ENCODE measurements at regions not wholly inside any gene's neighbourhood (a gene's known extent, or its start where the extent isn't known, plus 50 kb on each side); places are given as distances from the start of the nearest gene placed in this dataset.
"Not testable (repeated sequence)": the region's sequence is repeated elsewhere in the genome, so short reads cannot be mapped to it uniquely, and the experiment has no call there.

GRCh38 chr12:25357595-25357994 is 106.9 kb upstream of the KRAS start:
- FAIRE-seq (no peak), DNase-seq (ENCODE audit: insufficient read length, low spot score) (no peak)
- TF ChIP-seq CTCF (IDR thresholded peaks at IDR 0.05; ENCODE audit: insufficient read depth, missing control alignments): no peak

DNA sequence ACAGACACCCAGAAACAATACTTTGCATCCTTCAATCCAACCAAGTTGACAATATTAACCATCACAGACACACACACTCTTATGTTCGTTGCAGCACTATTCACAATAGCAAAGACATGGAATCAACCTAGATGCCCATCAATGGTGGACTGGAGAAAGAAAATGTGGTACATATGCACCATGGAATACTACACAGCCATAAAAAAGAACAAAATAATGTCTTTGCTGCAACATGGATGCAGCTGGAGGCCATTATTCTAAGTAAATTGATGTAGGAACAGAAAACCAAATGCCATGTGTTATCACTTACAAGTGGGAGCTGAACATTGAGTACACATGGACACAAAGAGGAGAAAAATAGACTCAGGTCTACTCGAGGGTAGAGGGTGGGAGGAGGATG is 102.2 kb upstream of the KRAS start:
- not testable (repeated sequence) for DNase-seq (ENCODE audit: insufficient read length, low spot score); FAIRE-seq

- DNase-seq (ENCODE audit: insufficient read length, low spot score) (no peak), FAIRE-seq (no peak)
These were observed 101.6 kb upstream of the KRAS start for GRCh38 chr12:25352083-25352918.

DNA sequence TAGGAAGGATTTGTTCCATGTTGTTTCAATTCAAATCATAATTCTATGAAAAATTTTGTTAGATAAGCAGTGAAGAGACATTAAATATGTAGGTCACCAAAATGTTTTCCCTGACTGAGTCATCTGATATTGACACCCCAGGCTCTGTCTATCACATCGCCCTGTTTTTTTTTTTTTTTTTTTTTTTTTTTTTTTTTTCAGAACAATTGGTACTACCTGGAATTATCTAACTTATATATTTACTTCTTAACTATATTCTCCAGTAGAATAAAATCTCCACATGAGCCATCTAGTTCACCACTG is 97.8 kb upstream of the KRAS start:
- TF ChIP-seq CTCF (IDR thresholded peaks at IDR 0.05; ENCODE audit: insufficient read depth, missing control alignments): no peak
- FAIRE-seq (no peak), DNase-seq (ENCODE audit: insufficient read length, low spot score) (no peak)

More at GRCh38 chr12:25352083-25352918, 101.6 kb upstream of the KRAS start:
- no peak for TF ChIP-seq CTCF (IDR thresholded peaks at IDR 0.05; ENCODE audit: insufficient read depth, missing control alignments)

DNA sequence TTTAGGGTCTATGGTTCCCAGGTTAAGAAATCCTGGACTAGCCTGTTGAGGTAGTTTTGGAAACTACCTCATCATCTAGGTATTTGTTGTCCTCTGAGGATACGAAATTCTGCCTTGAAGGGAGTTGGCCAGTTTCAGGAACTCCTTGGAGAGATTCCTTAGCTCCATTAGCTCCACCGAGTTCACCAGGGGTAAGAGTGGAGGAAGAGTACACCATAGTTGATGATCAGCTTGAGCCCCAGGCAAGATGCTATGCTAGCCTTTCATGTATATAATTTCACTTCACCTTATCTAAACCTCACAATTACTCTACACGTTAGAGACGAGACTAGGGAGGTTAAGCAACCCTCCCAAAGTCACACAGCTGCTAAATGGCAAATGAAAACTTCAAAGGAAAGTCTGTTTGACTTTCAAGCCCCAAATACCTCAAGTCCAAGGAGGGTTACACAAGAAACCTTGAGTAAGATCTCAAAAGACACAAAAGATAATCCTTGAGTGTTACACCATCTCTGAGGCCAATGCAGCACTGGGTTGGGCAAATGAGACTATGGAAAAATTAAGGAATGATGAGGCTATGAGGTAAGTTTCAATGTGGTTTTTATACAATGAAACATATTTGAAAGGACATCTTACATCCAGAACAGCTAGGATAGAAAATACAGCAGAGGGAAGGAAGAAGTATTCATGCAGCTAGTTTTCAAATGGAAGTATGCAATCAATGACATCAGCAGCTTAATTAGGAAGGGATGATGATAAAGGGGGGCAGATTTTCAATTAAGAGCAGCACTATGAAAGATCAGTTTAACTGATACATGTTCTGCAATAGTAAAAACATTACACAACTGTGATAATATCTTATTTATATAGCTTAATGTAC is 97.2 kb upstream of the KRAS start:
- no peak for TF ChIP-seq CTCF (IDR thresholded peaks at IDR 0.05; ENCODE audit: insufficient read depth, missing control alignments)
- FAIRE-seq (no peak), DNase-seq (ENCODE audit: insufficient read length, low spot score) (no peak)

DNA sequence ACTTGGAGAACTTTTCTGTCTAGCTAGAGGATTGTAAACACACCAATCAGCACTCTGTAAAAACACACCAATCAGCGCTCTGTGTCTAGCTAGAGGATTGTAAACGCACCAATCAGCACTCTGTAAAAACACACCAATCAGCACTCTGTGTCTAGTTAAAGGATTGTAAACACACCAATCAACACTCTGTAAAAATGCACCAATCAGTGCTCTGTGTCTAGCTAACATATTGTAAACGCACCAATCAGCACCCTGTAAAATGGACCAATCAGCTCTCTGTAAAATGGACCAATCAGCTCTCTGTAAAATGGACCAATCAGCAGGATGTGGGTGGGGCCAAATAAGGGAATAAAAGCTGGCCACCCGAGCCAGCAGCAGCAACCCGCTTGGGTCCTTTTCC is 91.1 kb upstream of the KRAS start:
- not testable (repeated sequence) for DNase-seq (ENCODE audit: insufficient read length, low spot score); FAIRE-seq

GRCh38 chr12:25337916-25338315 is 87.2 kb upstream of the KRAS start:
- no peak for TF ChIP-seq CTCF (IDR thresholded peaks at IDR 0.05; ENCODE audit: insufficient read depth, missing control alignments)
- DNase-seq (ENCODE audit: insufficient read length, low spot score): no peak
- no peak for FAIRE-seq

DNA sequence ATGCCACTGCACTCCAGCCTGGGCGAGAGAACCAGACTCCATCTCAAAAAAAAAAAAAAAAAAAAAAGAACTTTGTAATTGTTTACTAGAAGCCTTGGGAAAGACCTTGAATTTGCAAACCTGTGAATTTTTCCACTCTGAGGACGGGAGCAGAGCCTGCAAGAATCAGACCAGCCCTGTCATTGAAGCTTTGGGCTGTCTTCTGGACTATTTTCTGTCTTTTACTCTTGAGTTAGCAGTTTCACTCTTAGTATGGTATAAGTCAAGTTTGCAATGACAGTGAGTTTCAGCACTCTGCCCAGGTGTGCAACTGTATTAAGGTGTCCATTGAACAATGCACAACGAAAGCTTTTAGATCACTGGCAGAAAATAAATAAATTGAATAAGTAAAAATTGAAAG is 81.4 kb upstream of the KRAS start:
- DNase-seq (ENCODE audit: insufficient read length, low spot score) (no peak), FAIRE-seq (no peak)
- TF ChIP-seq CTCF (IDR thresholded peaks at IDR 0.05; ENCODE audit: insufficient read depth, missing control alignments): no peak
